Daoy (cell line): ENCODE measurements at regions not wholly inside any gene's neighbourhood (a gene's known extent, or its start where the extent isn't known, plus 50 kb on each side); places are given as distances from the start of the nearest gene placed in this dataset.

Source experiments
- DNase-seq: peaks from one replicate; pipeline ENCODE4 v3.0.0-alpha.2; 2015; ENCODE audit warnings: low read depth

- no peak for DNase-seq
Observed at GRCh38 chr15:69892351-69892750, 205.4 kb downstream of the TLE3 start.

- DNase-seq = no peak
Observed at GRCh38 chr15:69893086-69893485, 204.6 kb downstream of the TLE3 start.

GRCh38 chr15:69893863-69894262 is 203.9 kb downstream of the TLE3 start:
- peak; percentile 54 for DNase-seq

- DNase-seq = no peak
Observed at GRCh38 chr15:69895202-69895601, 202.5 kb downstream of the TLE3 start.

GRCh38 chr15:69896606-69897005 is 201.1 kb downstream of the TLE3 start:
- DNase-seq = no peak

GRCh38 chr15:69897061-69897460 is 200.7 kb downstream of the TLE3 start:
- no peak for DNase-seq

GRCh38 chr15:69897471-69898237 is 200.1 kb downstream of the TLE3 start:
- DNase-seq = no peak

- DNase-seq = no peak
Observed at GRCh38 chr15:69898243-69898642, 199.5 kb downstream of the TLE3 start.

- DNase-seq = no peak
Observed at GRCh38 chr15:69902414-69903062, 195.2 kb downstream of the TLE3 start.

- no peak for DNase-seq
Observed at GRCh38 chr15:69903470-69904469, 193.9 kb downstream of the TLE3 start.

GRCh38 chr15:69906256-69907185 is 191.2 kb downstream of the TLE3 start:
- DNase-seq = no peak

- DNase-seq = no peak
Observed at GRCh38 chr15:69908060-69908459, 189.7 kb downstream of the TLE3 start.

- no peak for DNase-seq
Observed at GRCh38 chr15:69908590-69909420, 188.9 kb downstream of the TLE3 start.

- no peak for DNase-seq
Observed at GRCh38 chr15:69909719-69910444, 187.8 kb downstream of the TLE3 start.

- no peak for DNase-seq
Observed at GRCh38 chr15:69910514-69910913, 187.2 kb downstream of the TLE3 start.

GRCh38 chr15:69912116-69912515 is 185.6 kb downstream of the TLE3 start:
- DNase-seq = no peak

GRCh38 chr15:69914040-69914439 is 183.7 kb downstream of the TLE3 start:
- DNase-seq = no peak

- no peak for DNase-seq
Observed at GRCh38 chr15:69914960-69915359, 182.8 kb downstream of the TLE3 start.

GRCh38 chr15:69916169-69916785 is 181.4 kb downstream of the TLE3 start:
- DNase-seq = no peak
